ENCODE measurements at regions not wholly inside any gene's neighbourhood (a gene's known extent, or its start where the extent isn't known, plus 50 kb on each side); places are given as distances from the start of the nearest gene placed in this dataset.

DNA sequence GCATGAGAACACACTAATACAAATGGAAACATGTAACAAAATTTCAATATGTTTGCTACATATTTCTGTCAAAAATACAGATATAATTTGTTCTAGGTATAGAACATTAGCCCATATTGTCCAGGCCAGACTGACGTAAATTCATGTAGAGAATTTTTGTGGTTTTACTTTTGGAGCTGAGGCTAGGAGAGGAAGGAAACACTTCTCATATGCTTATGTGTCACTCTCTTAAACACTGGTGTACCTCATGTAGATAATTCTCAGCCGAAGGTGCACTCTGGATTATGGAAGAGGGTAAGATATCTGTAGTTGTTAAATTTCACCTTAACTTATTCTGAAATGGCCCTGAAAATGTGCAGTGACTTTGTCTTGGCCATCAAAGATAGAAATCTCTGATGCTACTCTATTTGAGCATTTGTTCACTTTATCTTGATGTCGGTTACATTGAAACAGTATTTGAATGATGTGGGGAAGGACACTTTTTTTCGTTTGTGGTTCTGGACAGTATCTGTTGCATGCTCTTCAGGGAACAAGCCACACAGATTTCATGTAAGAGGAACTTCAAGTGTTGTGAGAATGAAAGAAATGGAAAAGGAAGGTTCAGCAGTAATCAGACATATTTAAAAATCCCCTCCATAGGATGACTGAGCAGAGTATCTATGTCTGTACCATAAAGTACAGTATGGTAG lies 202.7 kb downstream of the SPATA31D1 start:
- TF ChIP-seq, protein P1, sequence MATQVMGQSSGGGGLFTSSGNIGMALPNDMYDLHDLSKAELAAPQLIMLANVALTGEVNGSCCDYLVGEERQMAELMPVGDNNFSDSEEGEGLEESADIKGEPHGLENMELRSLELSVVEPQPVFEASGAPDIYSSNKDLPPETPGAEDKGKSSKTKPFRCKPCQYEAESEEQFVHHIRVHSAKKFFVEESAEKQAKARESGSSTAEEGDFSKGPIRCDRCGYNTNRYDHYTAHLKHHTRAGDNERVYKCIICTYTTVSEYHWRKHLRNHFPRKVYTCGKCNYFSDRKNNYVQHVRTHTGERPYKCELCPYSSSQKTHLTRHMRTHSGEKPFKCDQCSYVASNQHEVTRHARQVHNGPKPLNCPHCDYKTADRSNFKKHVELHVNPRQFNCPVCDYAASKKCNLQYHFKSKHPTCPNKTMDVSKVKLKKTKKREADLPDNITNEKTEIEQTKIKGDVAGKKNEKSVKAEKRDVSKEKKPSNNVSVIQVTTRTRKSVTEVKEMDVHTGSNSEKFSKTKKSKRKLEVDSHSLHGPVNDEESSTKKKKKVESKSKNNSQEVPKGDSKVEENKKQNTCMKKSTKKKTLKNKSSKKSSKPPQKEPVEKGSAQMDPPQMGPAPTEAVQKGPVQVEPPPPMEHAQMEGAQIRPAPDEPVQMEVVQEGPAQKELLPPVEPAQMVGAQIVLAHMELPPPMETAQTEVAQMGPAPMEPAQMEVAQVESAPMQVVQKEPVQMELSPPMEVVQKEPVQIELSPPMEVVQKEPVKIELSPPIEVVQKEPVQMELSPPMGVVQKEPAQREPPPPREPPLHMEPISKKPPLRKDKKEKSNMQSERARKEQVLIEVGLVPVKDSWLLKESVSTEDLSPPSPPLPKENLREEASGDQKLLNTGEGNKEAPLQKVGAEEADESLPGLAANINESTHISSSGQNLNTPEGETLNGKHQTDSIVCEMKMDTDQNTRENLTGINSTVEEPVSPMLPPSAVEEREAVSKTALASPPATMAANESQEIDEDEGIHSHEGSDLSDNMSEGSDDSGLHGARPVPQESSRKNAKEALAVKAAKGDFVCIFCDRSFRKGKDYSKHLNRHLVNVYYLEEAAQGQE (IDR thresholded peaks at IDR 0.05; ENCODE audit: insufficient read depth in 1 of 2, low read depth in 2 of 2, low read length in 2 of 2): no peak

- TF ChIP-seq POLR2AphosphoS5 (IDR thresholded peaks at IDR 0.05; ENCODE audit: low read depth, low read length) (no peak), TAF1 (IDR thresholded peaks at IDR 0.05; ENCODE audit: borderline replicate concordance, insufficient read depth, low read length) (no peak), SIN3A (IDR thresholded peaks at IDR 0.05; ENCODE audit: borderline replicate concordance, insufficient read depth, low read length) (no peak), FOXP2 (optimal IDR thresholded peaks at IDR 0.05; ENCODE audit: borderline replicate concordance, extremely low read depth, extremely low read length, insufficient read depth) (no peak)
- TF ChIP-seq, protein P1 (IDR thresholded peaks at IDR 0.05; ENCODE audit: insufficient read depth in 1 of 2, low read depth in 2 of 2, low read length in 2 of 2): no peak
These were observed 203.6 kb downstream of the SPATA31D1 start for GRCh38 chr9:82192211-82192610.

DNA sequence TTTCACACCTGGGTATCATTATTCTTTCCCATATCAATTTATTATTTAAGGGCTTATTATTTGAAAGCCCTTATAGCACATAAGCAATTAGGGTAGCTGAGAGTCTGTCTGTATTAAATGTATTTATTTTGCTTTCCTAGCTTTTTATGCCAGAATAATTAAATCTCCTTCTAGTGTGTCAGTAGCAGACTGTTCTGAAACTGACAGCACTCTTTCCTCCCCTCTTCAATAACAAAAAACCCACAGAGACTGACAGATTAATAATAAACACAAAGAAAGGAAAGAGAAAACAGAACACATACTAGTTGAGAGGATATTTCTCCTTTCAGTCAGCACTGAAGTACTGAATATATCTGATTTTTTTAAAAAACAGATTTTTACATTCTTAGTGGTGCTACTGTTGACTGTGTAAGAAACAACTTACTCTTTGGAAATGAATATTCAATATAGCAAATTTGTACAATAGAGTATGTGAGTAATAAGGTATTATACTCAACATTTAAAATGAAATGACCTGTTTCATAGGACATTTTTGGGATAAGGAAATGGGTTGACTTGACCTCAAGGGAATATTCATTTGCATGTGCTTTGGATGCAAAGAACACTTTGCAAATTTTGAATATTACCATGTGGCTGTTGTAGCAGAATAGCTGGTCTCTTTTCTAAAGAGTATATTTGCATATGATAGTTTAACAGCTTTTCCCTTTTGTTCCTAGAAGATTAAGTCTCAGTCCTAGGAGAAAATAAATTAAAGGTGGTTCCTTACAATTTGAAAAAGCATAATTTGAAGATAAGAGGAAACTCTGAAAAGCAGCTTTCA lies 208.3 kb downstream of the SPATA31D1 start:
- TF ChIP-seq SIN3A (IDR thresholded peaks at IDR 0.05; ENCODE audit: borderline replicate concordance, insufficient read depth, low read length) (no peak), FOXP2 (optimal IDR thresholded peaks at IDR 0.05; ENCODE audit: borderline replicate concordance, extremely low read depth, extremely low read length, insufficient read depth) (no peak), TAF1 (IDR thresholded peaks at IDR 0.05; ENCODE audit: borderline replicate concordance, insufficient read depth, low read length) (no peak), POLR2AphosphoS5 (IDR thresholded peaks at IDR 0.05; ENCODE audit: low read depth, low read length) (no peak)
- TF ChIP-seq, protein P1 (IDR thresholded peaks at IDR 0.05; ENCODE audit: insufficient read depth in 1 of 2, low read depth in 2 of 2, low read length in 2 of 2): no peak

GRCh38 chr9:82201196-82201595 lies 212.6 kb downstream of the SPATA31D1 start:
- no peak for TF ChIP-seq SIN3A (IDR thresholded peaks at IDR 0.05; ENCODE audit: borderline replicate concordance, insufficient read depth, low read length)
- TF ChIP-seq FOXP2 (optimal IDR thresholded peaks at IDR 0.05; ENCODE audit: borderline replicate concordance, extremely low read depth, extremely low read length, insufficient read depth): no peak
- no peak for TF ChIP-seq POLR2AphosphoS5 (IDR thresholded peaks at IDR 0.05; ENCODE audit: low read depth, low read length)
- TF ChIP-seq, protein P1 (IDR thresholded peaks at IDR 0.05; ENCODE audit: insufficient read depth in 1 of 2, low read depth in 2 of 2, low read length in 2 of 2): no peak
- no peak for TF ChIP-seq TAF1 (IDR thresholded peaks at IDR 0.05; ENCODE audit: borderline replicate concordance, insufficient read depth, low read length)

Measured in PFSK-1 (cell line).